ENCODE measurements at regions not wholly inside any gene's neighbourhood (a gene's known extent, or its start where the extent isn't known, plus 50 kb on each side); places are given as distances from the start of the nearest gene placed in this dataset.

DNA sequence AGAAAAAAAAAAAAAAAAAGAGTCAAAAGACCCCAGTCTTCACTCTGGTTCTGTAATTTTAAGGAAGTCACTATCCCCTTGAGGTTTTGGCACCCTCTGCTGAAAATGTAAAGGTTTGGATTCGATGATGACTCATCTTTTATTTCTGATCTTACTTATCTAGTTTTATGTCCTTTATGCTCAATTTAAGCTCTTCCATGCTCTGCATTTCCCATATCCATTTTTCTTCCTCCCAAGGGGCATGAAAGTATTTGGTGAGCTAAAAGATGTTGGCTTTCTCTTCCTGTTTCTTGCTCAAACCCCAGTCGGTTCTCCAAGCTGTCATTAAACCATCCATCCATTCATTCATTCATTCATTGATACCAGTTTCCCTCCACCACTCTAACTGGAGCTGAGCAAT lies 61.0 kb upstream of the CDON start:
- TF ChIP-seq, protein P1, sequence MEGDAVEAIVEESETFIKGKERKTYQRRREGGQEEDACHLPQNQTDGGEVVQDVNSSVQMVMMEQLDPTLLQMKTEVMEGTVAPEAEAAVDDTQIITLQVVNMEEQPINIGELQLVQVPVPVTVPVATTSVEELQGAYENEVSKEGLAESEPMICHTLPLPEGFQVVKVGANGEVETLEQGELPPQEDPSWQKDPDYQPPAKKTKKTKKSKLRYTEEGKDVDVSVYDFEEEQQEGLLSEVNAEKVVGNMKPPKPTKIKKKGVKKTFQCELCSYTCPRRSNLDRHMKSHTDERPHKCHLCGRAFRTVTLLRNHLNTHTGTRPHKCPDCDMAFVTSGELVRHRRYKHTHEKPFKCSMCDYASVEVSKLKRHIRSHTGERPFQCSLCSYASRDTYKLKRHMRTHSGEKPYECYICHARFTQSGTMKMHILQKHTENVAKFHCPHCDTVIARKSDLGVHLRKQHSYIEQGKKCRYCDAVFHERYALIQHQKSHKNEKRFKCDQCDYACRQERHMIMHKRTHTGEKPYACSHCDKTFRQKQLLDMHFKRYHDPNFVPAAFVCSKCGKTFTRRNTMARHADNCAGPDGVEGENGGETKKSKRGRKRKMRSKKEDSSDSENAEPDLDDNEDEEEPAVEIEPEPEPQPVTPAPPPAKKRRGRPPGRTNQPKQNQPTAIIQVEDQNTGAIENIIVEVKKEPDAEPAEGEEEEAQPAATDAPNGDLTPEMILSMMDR (conservative IDR thresholded peaks at IDR 0.05; ENCODE audit: low read depth, low read length): peak; percentile 43; the same call in 1 of the 2 replicates
- no peak for TF ChIP-seq EZH2 (IDR thresholded peaks at IDR 0.05; ENCODE audit: borderline replicate concordance, low read depth, low read length, poor library complexity, severe bottlenecking)

Data from A673 (cell line).